MCF 10A (cell line): ENCODE measurements at regions not wholly inside any gene's neighbourhood (a gene's known extent, or its start where the extent isn't known, plus 50 kb on each side); places are given as distances from the start of the nearest gene placed in this dataset.
A peak's percentile ranks its signal among the peaks of the same experiment; 100 is the strongest.

Experiments used
- BruUV-seq: library from RNA; stranded (reverse); fragments of 400-500 nt; replicated peaks from 2 replicates; lab custom pipeline; 2021; lab: Mats Ljungman, UMichigan
- CTCF ChIA-PET: fragments of 300-600 bp; sonication (Branson Sonifier 250); formaldehyde crosslinking; extraction: SDS; loops from one replicate; lab custom pipeline; 2021; ENCODE audit warnings: antibody characterized with exemption, inconsistent platforms; lab: Yijun Ruan, JAX
- POLR2A ChIA-PET: fragments of 300-600, 350-650 bp; sonication (Branson Sonifier 250); formaldehyde crosslinking; extraction: SDS; loops from one replicate; lab custom pipeline; 2020; ENCODE audit warnings: antibody characterized with exemption, inconsistent platforms; lab: Yijun Ruan, JAX
- DNase-seq: peaks from one replicate; pipeline ENCODE4 v3.0.0-alpha.2; 2018; ENCODE audit not compliant: unreplicated experiment
- H3K27ac Mint-ChIP-seq: one replicate; pipeline ENCODE4 v1.8.0; 2022; ENCODE audit warnings: mild to moderate bottlenecking, low read depth, mixed read lengths; ENCODE audit not compliant: unreplicated experiment
- H3K27me3 Mint-ChIP-seq: one replicate; pipeline ENCODE4 v1.8.0; 2022; ENCODE audit warnings: mixed read lengths; ENCODE audit not compliant: insufficient read depth, unreplicated experiment
- H3K36me3 Mint-ChIP-seq: one replicate; pipeline ENCODE4 v1.8.0; 2022; ENCODE audit warnings: mild to moderate bottlenecking, moderate library complexity, mixed read lengths; ENCODE audit not compliant: insufficient read depth, unreplicated experiment
- H3K4me1 Mint-ChIP-seq: one replicate; pipeline ENCODE4 v1.8.0; 2022; ENCODE audit warnings: mixed read lengths; ENCODE audit not compliant: insufficient read depth, unreplicated experiment
- H3K4me3 Mint-ChIP-seq: one replicate; pipeline ENCODE4 v1.8.0; 2022; ENCODE audit warnings: mild to moderate bottlenecking, moderate library complexity, mixed read lengths; ENCODE audit not compliant: unreplicated experiment
- H3K9me3 Mint-ChIP-seq: one replicate; pipeline ENCODE4 v1.8.0; 2022; ENCODE audit warnings: mixed read lengths; ENCODE audit not compliant: unreplicated experiment
- CTCF ChIP-seq: fragments of 200-600 bp; IDR thresholded peaks from one replicate; pipeline ENCODE4 v1.8.0; 2022; ENCODE audit warnings: antibody characterized with exemption, mild to moderate bottlenecking; ENCODE audit not compliant: unreplicated experiment
- intact Hi-C: fragments of 100-400 bp; cut with micrococcal nuclease; formaldehyde crosslinking; loops from 2 replicates; pipeline ENCODE4 v1.14.1; 2022

DNA sequence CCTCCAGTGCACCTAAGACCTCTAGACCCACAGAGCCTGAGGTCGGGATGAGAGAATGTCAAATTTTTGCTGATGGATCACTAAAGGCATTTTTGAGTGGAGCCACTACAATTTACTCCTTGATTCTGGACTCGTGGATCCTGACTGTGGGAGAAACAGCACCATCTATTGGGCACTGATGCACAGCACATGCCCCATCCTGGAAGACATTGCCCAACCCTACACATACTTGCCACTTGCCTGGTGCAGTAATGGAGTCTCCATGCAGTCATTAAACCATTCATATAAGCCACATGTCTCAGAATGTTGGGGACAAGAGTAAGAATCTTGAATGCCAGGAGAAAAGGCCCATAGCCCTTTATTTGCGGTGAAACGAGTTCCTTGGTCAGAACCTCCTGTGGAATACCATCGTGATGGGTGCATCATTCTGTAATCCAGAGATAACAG lies 103.9 kb downstream of the GGTLC2 start:
- intact Hi-C loops: loop anchor here (1.0 to 2.0 kb wide), 3 partner anchors 38 to 284 kb away; no protein-coding TSS in a partner anchor
- no peak overlapping the region for H3K27ac Mint-ChIP-seq
- ChIA-PET CTCF (interaction anchor here (0.6 to 1.9 kb wide), 15 partner anchors 8 to 160 kb away, joined by 3 to 9 read pairs (median 4); no protein-coding TSS in a partner anchor), POLR2A (interaction anchor here (0.6 kb wide), 1 partner anchor 21 kb away, joined by 3 read pairs; no protein-coding TSS in a partner anchor)
- peak; percentile 88 for TF ChIP-seq CTCF
- BruUV-seq: no TSS peak
- H3K27me3 Mint-ChIP-seq: peaks cover 11% of the 10 kb centered on the region
- H3K4me1 Mint-ChIP-seq: peaks cover 16% of the 10 kb centered on the region
- DNase-seq: peak; percentile 71
- no peaks in the 10 kb centered on the region for H3K9me3 Mint-ChIP-seq
- peaks cover 2% of the 10 kb centered on the region for H3K36me3 Mint-ChIP-seq
- H3K4me3 Mint-ChIP-seq: no peak overlapping the region

- ChIA-PET CTCF (interaction anchor here (0.6 to 1.9 kb wide), 16 partner anchors 9 to 285 kb away, joined by 3 to 9 read pairs (median 4); no protein-coding TSS in a partner anchor), POLR2A (interaction anchor here (0.6 kb wide), 1 partner anchor 20 kb away, joined by 3 read pairs; no protein-coding TSS in a partner anchor)
- H3K4me3 Mint-ChIP-seq: no peak overlapping the region
- no peak for DNase-seq
- H3K27ac Mint-ChIP-seq: no peak overlapping the region
- no peak for TF ChIP-seq CTCF
- H3K27me3 Mint-ChIP-seq: peaks cover 7% of the 10 kb centered on the region
- H3K4me1 Mint-ChIP-seq: peaks cover 21% of the 10 kb centered on the region
- no TSS peak for BruUV-seq
- intact Hi-C loops: loop anchor here (1.0 to 2.0 kb wide), 3 partner anchors 38 to 284 kb away; no protein-coding TSS in a partner anchor
- H3K9me3 Mint-ChIP-seq: no peaks in the 10 kb centered on the region
- peaks cover 6% of the 10 kb centered on the region for H3K36me3 Mint-ChIP-seq
Measured at GRCh38 chr22:22748756-22749155, 104.3 kb downstream of the GGTLC2 start.

GRCh38 chr22:22749167-22749758 lies 104.8 kb downstream of the GGTLC2 start:
- no peak for DNase-seq
- ChIA-PET POLR2A (interaction anchor here (0.6 kb wide), 1 partner anchor 20 kb away, joined by 3 read pairs; no protein-coding TSS in a partner anchor), CTCF (interaction anchor here (0.6 to 1.9 kb wide), 17 partner anchors 9 to 618 kb away, joined by 3 to 9 read pairs (median 4); no protein-coding TSS in a partner anchor)
- Mint-ChIP-seq H3K4me1 (peaks cover 26% of the 10 kb centered on the region), H3K27me3 (peaks cover 2% of the 10 kb centered on the region), H3K4me3 (no peak overlapping the region), H3K9me3 (no peaks in the 10 kb centered on the region), H3K27ac (no peak overlapping the region), H3K36me3 (peaks cover 6% of the 10 kb centered on the region)
- no TSS peak for BruUV-seq
- TF ChIP-seq CTCF: no peak
- intact Hi-C loops: loop anchor here (2.0 kb wide), 1 partner anchor 284 kb away; no protein-coding TSS in a partner anchor

DNA sequence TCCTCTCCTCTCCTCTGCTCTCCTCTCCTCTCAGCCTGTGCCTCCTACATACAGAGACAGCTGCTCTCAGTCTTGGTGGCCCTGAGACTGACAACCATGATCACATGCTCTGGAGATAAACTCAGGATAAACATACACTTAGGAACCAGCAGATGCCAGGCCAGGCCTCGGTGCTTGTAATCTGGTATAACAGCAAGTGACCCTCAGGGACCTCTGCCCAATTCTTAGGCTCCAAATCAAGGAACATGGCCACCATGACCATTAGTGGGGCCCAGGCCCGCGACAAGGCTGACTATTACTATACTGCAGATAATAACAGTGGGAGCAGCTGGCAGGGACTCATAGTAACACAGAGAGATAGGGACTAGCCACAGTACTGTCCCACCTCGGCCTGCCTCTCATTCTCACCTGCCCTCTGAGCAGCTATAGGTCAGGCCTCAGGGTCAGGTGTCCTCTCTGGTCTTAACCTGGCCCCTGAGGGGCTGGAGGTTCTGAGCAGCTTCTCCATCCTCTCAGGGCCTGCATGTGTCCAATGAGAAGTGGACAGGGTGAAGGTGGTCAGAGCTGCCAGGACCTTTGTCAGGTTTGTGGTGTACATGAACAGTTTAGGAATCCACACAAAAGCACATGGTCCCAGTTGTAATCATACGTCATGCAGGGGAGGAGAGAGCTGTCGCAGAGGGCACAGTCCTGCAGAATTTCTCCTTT lies 106.1 kb downstream of the GGTLC2 start:
- no peak for DNase-seq

More for the DNA sequence above, 106.1 kb downstream of the GGTLC2 start:
- Mint-ChIP-seq H3K4me3 (no peak overlapping the region), H3K27ac (no peak overlapping the region), H3K9me3 (no peaks in the 10 kb centered on the region), H3K27me3 (no peaks in the 10 kb centered on the region), H3K36me3 (peaks cover 6% of the 10 kb centered on the region), H3K4me1 (peaks cover 27% of the 10 kb centered on the region)
- POLR2A ChIA-PET: interaction anchor here (0.6 kb wide), 1 partner anchor 524 kb away, joined by 3 read pairs; no protein-coding TSS in a partner anchor
- no peak for TF ChIP-seq CTCF
- BruUV-seq: no TSS peak
- intact Hi-C loops: no loop called here
- CTCF ChIA-PET: interaction anchor here (0.8 to 1.8 kb wide), 4 partner anchors 19 to 320 kb away, joined by 4 to 10 read pairs (median 5); no protein-coding TSS in a partner anchor
